Bronchial epithelial cell (primary cell): ENCODE measurements at regions not wholly inside any gene's neighbourhood (a gene's known extent, or its start where the extent isn't known, plus 50 kb on each side); places are given as distances from the start of the nearest gene placed in this dataset.
"Not testable (repeated sequence)": the region's sequence is repeated elsewhere in the genome, so short reads cannot be mapped to it uniquely, and the experiment has no call there.

Experiments
- DNase-seq: peaks from one replicate; pipeline ENCODE4 v3.0.0-alpha.2; 2010; ENCODE audit warnings: low read depth
- FAIRE-seq: peaks from 2 replicates; lab custom pipeline; 2011; peaks lifted over from hg19 to GRCh38; lab: Jason Lieb, UNC
- H3K27me3 ChIP-seq: 2 replicates; pipeline ENCODE4 v1.5.1; 2011; ENCODE audit warnings: low read length; ENCODE audit not compliant: control insufficient read depth, insufficient read depth
- H3K36me3 ChIP-seq: 2 replicates; pipeline ENCODE4 v1.5.1; 2011; ENCODE audit warnings: low read length; ENCODE audit not compliant: control insufficient read depth, insufficient read depth
- H3K4me3 ChIP-seq: 2 replicates; pipeline ENCODE4 v1.5.1; 2011; ENCODE audit warnings: mild to moderate bottlenecking, low read depth, low read length, control low read depth

- not testable (repeated sequence) for H3K27me3 ChIP-seq, H3K36me3 ChIP-seq, H3K4me3 ChIP-seq, FAIRE-seq, DNase-seq
These were observed 1499.9 kb upstream of the USP9Y start for GRCh38 chrY:11201133-11201532.

DNA sequence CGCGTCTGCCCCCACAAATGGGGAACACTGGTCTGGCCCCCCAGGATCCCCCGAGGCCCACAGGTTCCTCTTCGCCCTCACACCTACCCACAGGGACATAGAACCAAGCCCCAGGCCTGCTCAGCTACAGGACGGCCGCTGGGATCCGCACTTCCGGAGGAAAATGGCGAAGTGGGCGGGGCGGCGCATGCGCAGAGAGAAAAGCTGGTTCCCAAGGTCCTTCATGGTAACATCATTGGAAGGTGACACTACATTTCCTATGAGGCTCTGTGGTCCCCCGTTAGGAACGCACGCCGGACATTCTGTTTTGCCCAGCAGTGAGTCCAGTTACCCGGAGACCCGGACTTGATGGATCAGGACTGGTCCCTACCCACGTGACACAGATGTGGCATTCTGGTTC, 1486.2 kb upstream of the USP9Y start:
- H3K4me3 ChIP-seq: peak overlapping the region; percentile 6
- DNase-seq, H3K36me3 ChIP-seq, H3K27me3 ChIP-seq, FAIRE-seq: not testable (repeated sequence)
